HepG2 (cell line): ENCODE measurements at regions not wholly inside any gene's neighbourhood (a gene's known extent, or its start where the extent isn't known, plus 50 kb on each side); places are given as distances from the start of the nearest gene placed in this dataset.

Experiments used
- ATAC-seq: fragments of 200-7000 bp; cut with Tn5 transposase; 3 replicates; pipeline ENCODE4 v1.9.1; 2020; ENCODE audit warnings: mild to moderate bottlenecking, moderate library complexity
- BruUV-seq: library from RNA; stranded (reverse); fragments of 400-500 nt; replicated peaks from 2 replicates; lab custom pipeline; 2021; lab: Mats Ljungman, UMichigan
- CTCF ChIA-PET: fragments of 300-600 bp; formaldehyde crosslinking; extraction: SDS; loops from one replicate; lab custom pipeline; 2021; ENCODE audit warnings: low total read pairs, inconsistent platforms, low intra/inter-chr PET ratio; lab: Yijun Ruan, JAX
- POLR2A ChIA-PET: fragments of 350-600 bp; sonication (Branson Sonifier 250); formaldehyde crosslinking; loops from one replicate; lab custom pipeline; 2020; ENCODE audit warnings: antibody characterized with exemption, inconsistent platforms; lab: Yijun Ruan, JAX
- DNase-seq: peaks from one replicate; pipeline ENCODE4 v3.0.0-alpha.2; 2015; ENCODE audit warnings: low spot score
- FAIRE-seq: peaks from 3 replicates; lab custom pipeline; 2011; peaks lifted over from hg19 to GRCh38; lab: Jason Lieb, UNC
- H2AFZ ChIP-seq: one replicate; pipeline ENCODE4 v1.6.1; 2011; ENCODE audit warnings: low read length, inconsistent platforms
- H3K27ac ChIP-seq: fragments of 300-600 bp; 3 replicates; pipeline ENCODE4 v1.8.0; 2011; ENCODE audit warnings: mixed run types, mild to moderate bottlenecking, mixed read lengths, low read length, inconsistent platforms; ENCODE audit not compliant: insufficient read depth; ENCODE audit errors: extremely low read length
- H3K27me3 ChIP-seq, 2 experiments: fragments of 200-600 bp in 1 of 2; 2 replicates in 1 of 2; 3 replicates in 1 of 2; pipeline versions ENCODE4 v1.6.0 to v1.8.0; 2011; ENCODE audit warnings: low read length in 2 of 2, mild to moderate bottlenecking in 2 of 2, moderate library complexity in 2 of 2, inconsistent platforms in 1 of 2; ENCODE audit not compliant: insufficient read depth in 2 of 2, control insufficient read depth in 1 of 2
- H3K36me3 ChIP-seq, 2 experiments: fragments of 200-600 bp in 1 of 2; replicated peaks in 1 of 2; 2 replicates in 1 of 2; 3 replicates in 1 of 2; pipeline versions ENCODE4 v1.5.1 to v1.8.0; 2011; ENCODE audit warnings: low read length in 2 of 2, inconsistent platforms in 1 of 2; ENCODE audit not compliant: insufficient read depth in 2 of 2, control insufficient read depth in 1 of 2
- H3K4me1 ChIP-seq: 2 replicates; pipeline ENCODE4 v1.5.1; 2012; ENCODE audit warnings: low read length, inconsistent platforms; ENCODE audit not compliant: insufficient read depth
- H3K4me2 ChIP-seq: 2 replicates; pipeline ENCODE4 v1.6.0; 2011; ENCODE audit warnings: low read depth, low read length, inconsistent platforms
- H3K4me3 ChIP-seq, 3 experiments: fragments of 200-600 bp in 1 of 3; sonication (generic), shearing (Covaris generic) in 1 of 3; replicated peaks in 1 of 3; 2 replicates each; pipeline ENCODE4 v1.5.1; 2011 to 2016; ENCODE audit warnings: low read length in 3 of 3, inconsistent platforms in 2 of 3, low read depth in 2 of 3, mild to moderate bottlenecking in 2 of 3, control low read depth in 1 of 3, mixed read lengths in 1 of 3; ENCODE audit not compliant: insufficient read depth in 1 of 3
- H3K79me2 ChIP-seq: one replicate; pipeline ENCODE4 v1.6.1; 2011; ENCODE audit warnings: low read length, inconsistent platforms; ENCODE audit not compliant: insufficient read depth
- H3K9ac ChIP-seq: 2 replicates; pipeline ENCODE4 v1.6.0; 2011; ENCODE audit warnings: mild to moderate bottlenecking, low read depth, low read length, inconsistent platforms; ENCODE audit not compliant: insufficient read depth
- H3K9me3 ChIP-seq: 2 replicates; pipeline ENCODE4 v1.5.1; 2012; ENCODE audit warnings: mild to moderate bottlenecking, low read length
- H4K20me1 ChIP-seq: 2 replicates; pipeline ENCODE4 v1.6.0; 2011; ENCODE audit warnings: inconsistent platforms, mild to moderate bottlenecking, low read length, moderate library complexity; ENCODE audit not compliant: insufficient read depth
- CENPT ChIP-seq: sonication (generic); formaldehyde crosslinking; IDR thresholded peaks from 2 replicates; pipeline ENCODE4 v1.8.0; 2022; ENCODE audit warnings: low read depth, mild to moderate bottlenecking, moderate library complexity, missing genetic modification reagents
- ELF1 ChIP-seq: sonication (generic); formaldehyde crosslinking; IDR thresholded peaks from 2 replicates; pipeline ENCODE4 v1.4.0; 2020; ENCODE audit warnings: missing genetic modification reagents
- REL ChIP-seq: sonication (generic); formaldehyde crosslinking; conservative IDR thresholded peaks from 2 replicates; pipeline ENCODE4 v1.8.0; 2022; ENCODE audit warnings: mild to moderate bottlenecking, missing genetic modification reagents, moderate library complexity
- SCMH1 ChIP-seq: sonication (generic); formaldehyde crosslinking; IDR thresholded peaks from 2 replicates; pipeline ENCODE4 v1.9.0; 2021; ENCODE audit warnings: missing genetic modification reagents, mild to moderate bottlenecking, borderline replicate concordance
- THYN1 ChIP-seq: sonication (generic); formaldehyde crosslinking; IDR thresholded peaks from 2 replicates; pipeline ENCODE4 v1.8.1; 2023; ENCODE audit warnings: low read depth, mild to moderate bottlenecking, moderate library complexity, missing genetic modification reagents, borderline replicate concordance
- ZNF205 ChIP-seq: IDR thresholded peaks from 2 replicates; pipeline ENCODE4 v1.6.1; 2018; ENCODE audit warnings: missing biosample characterization, missing genetic modification reagents
- ZNF709 ChIP-seq: sonication (generic); formaldehyde crosslinking; IDR thresholded peaks from 2 replicates; pipeline ENCODE4 v1.5.0; 2020; ENCODE audit warnings: mild to moderate bottlenecking, missing genetic modification reagents
- WGBS: methylation state at CpG from one replicate; pipeline ENCODE4 v1.1.6; 2017; ENCODE audit warnings: low lambda C conversion rate; 5-methylcytosine and 5-hydroxymethylcytosine counted together
- in situ Hi-C: cut with HindIII; loops from 2 replicates; pipeline ENCODE4 v1.10.0; 2017; ENCODE audit warnings: low pct_unique_long_range_greater_than_20kb; ENCODE audit not compliant: extremely low pct_ligation_motif_present
- intact Hi-C: fragments of 100-400 bp; cut with micrococcal nuclease; formaldehyde crosslinking; loops from one replicate; pipeline ENCODE4 v1.10.0; 2022; ENCODE audit not compliant: unreplicated experiment
- TF ChIP-seq, protein P1 (sequence below): sonication (generic); formaldehyde crosslinking; IDR thresholded peaks from 2 replicates; pipeline ENCODE4 v1.4.0; 2020; ENCODE audit warnings: missing genetic modification reagents, borderline replicate concordance
- TF ChIP-seq, protein P2 (sequence below): sonication (generic); formaldehyde crosslinking; IDR thresholded peaks from 2 replicates; pipeline ENCODE4 v1.4.0; 2020; ENCODE audit warnings: missing genetic modification reagents, low read depth, mild to moderate bottlenecking, borderline replicate concordance

DNA sequence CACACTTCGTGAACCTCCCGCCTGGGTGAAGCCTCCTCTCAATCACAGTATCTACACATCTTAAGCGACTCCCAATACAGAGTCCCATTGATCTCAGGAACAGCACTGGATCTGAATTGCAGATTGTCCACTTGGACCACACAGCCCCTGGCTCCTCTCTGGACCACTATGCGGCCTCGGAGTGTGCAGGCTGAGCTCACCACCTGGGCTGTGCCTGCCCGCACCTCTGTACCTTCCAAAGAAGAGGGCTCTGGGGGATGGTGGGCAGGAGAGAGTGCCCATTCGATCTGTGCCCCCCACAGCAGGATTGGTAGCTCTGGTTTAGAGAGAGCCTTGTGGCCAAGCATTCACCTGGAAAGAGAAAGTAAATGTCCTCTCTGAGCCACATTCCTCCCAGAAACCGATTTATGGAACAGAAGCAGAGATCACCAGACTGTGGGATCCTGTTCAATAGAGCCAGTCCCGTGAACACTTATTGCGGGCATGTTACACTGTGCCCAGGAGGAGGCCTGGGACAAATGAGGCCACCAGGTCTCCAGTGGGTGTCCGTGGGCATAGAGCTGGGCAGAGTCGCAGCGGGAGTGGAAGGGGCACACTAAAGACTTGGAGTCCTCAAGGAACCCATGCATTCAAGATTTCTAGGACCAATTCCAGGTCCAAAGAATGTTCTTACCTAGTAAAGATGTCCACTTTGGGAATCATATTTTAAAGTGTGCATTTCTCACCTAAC lies 141.6 kb upstream of the SOX1 start:
- no TSS peak for BruUV-seq
- no peaks in the 10 kb centered on the region for H3K79me2 ChIP-seq
- H3K4me3 ChIP-seq: no peak overlapping the region
- no peaks in the 10 kb centered on the region for H3K36me3 ChIP-seq
- H3K27ac ChIP-seq: no peak overlapping the region
- H4K20me1 ChIP-seq: no peaks in the 10 kb centered on the region
- ATAC-seq (no peak), FAIRE-seq (no peak), DNase-seq (no peak)
- 11% methylated on average over 12 of the region's 13 CpGs for WGBS
- no peak overlapping the region for H3K9ac ChIP-seq
- H3K4me1 ChIP-seq: no peaks in the 10 kb centered on the region
- CTCF ChIA-PET: no interaction called here
- TF ChIP-seq, protein P1, sequence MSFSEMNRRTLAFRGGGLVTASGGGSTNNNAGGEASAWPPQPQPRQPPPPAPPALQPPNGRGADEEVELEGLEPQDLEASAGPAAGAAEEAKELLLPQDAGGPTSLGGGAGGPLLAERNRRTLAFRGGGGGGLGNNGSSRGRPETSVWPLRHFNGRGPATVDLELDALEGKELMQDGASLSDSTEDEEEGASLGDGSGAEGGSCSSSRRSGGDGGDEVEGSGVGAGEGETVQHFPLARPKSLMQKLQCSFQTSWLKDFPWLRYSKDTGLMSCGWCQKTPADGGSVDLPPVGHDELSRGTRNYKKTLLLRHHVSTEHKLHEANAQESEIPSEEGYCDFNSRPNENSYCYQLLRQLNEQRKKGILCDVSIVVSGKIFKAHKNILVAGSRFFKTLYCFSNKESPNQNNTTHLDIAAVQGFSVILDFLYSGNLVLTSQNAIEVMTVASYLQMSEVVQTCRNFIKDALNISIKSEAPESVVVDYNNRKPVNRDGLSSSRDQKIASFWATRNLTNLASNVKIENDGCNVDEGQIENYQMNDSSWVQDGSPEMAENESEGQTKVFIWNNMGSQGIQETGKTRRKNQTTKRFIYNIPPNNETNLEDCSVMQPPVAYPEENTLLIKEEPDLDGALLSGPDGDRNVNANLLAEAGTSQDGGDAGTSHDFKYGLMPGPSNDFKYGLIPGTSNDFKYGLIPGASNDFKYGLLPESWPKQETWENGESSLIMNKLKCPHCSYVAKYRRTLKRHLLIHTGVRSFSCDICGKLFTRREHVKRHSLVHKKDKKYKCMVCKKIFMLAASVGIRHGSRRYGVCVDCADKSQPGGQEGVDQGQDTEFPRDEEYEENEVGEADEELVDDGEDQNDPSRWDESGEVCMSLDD (CRISPR knock-in tag): no peak
- no peak for TF ChIP-seq SCMH1 (CRISPR knock-in tag)
- POLR2A ChIA-PET: no interaction called here
- intact Hi-C loops: no loop called here
- no peak overlapping the region for H2AFZ ChIP-seq
- in situ Hi-C loops: no loop called here
- H3K27me3 ChIP-seq: peaks cover 4 to 57% of the 10 kb centered on the region in 2 experiments
- no peak overlapping the region for H3K4me2 ChIP-seq
- H3K9me3 ChIP-seq: no peaks in the 10 kb centered on the region

DNA sequence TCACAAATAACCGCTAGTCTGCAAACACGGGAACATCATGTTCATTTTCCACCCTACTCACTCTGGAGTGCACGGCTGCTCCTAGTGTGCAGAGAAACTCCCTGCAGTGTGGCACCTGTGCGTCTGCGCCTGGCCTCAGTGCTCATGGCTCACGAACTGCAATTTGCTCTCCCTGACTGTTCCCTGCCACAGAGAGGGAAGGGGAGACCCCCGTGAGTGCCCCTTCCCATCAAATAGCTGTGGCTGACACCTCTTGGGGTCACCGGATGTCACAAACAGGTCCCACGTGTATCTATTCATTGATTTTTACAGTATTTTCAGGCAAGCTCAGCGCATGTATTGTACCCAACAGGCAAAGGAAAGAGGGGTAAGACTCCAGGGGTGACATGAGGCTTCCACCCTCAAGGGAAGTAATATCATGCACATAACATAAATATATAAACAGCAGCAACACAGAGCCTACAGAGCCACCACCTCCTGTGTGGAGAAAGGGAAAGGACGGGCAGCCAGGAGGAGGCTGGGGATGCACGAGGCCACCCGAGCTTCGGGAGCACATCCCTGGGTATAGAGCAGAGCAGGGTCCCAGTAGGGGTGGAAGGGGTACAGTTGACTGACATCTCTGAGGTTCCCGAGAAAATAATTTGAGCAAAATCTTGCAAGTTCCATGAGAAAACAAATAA lies 140.3 kb upstream of the SOX1 start:
- H3K4me1 ChIP-seq: no peaks in the 10 kb centered on the region
- no peak for DNase-seq
- FAIRE-seq: no peak
- BruUV-seq: no TSS peak
- ATAC-seq: no peak
- ChIA-PET POLR2A (no interaction called here), CTCF (no interaction called here)
- WGBS: 19% methylated on average over 9 of the region's 15 CpGs
- TF ChIP-seq ZNF205: no peak
- TF ChIP-seq REL (CRISPR knock-in tag): no peak
- TF ChIP-seq ZNF709 (CRISPR knock-in tag): no peak
- TF ChIP-seq, protein P2, sequence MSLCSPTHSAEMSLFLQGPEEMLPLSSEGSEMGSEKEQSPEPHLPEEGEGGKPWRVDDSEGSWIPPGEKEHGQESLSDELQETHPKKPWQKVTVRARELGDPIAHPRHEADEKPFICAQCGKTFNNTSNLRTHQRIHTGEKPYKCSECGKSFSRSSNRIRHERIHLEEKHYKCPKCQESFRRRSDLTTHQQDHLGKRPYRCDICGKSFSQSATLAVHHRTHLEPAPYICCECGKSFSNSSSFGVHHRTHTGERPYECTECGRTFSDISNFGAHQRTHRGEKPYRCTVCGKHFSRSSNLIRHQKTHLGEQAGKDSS (CRISPR knock-in tag): no peak
- no peak for TF ChIP-seq CENPT (CRISPR knock-in tag)
- TF ChIP-seq THYN1: no peak
- no peak for TF ChIP-seq ELF1 (CRISPR knock-in tag)
- H3K4me3 ChIP-seq: no peak overlapping the region
- no peak overlapping the region for H2AFZ ChIP-seq
- H3K4me2 ChIP-seq: no peak overlapping the region
- H3K9me3 ChIP-seq: no peaks in the 10 kb centered on the region
- no peaks in the 10 kb centered on the region for H3K79me2 ChIP-seq
- in situ Hi-C loops: no loop called here
- H3K27me3 ChIP-seq: peaks cover 3 to 52% of the 10 kb centered on the region in 2 experiments; a peak in 4 of 5 replicates
- no peak overlapping the region for H3K27ac ChIP-seq
- intact Hi-C loops: no loop called here
- no peak overlapping the region for H3K9ac ChIP-seq
- no peaks in the 10 kb centered on the region for H4K20me1 ChIP-seq
- no peaks in the 10 kb centered on the region for H3K36me3 ChIP-seq
